Fibroblast of lung (primary cell): ENCODE measurements at regions not wholly inside any gene's neighbourhood (a gene's known extent, or its start where the extent isn't known, plus 50 kb on each side); places are given as distances from the start of the nearest gene placed in this dataset.

Experiments
- DNase-seq, 2 donors: peaks; one replicate each; pipeline versions ENCODE4 v3.0.0 to v3.0.0-alpha.2; 2010; ENCODE audit warnings: low read depth in 2 of 2
- H2AFZ ChIP-seq: 2 replicates; pipeline ENCODE4 v1.5.1; 2012; ENCODE audit warnings: low read length, control low read depth, inconsistent platforms
- H3K27ac ChIP-seq: 2 replicates; pipeline ENCODE4 v1.5.1; 2011; ENCODE audit warnings: low read length, control low read depth; ENCODE audit not compliant: insufficient read depth
- H3K27me3 ChIP-seq: 2 replicates; pipeline ENCODE4 v1.5.1; 2011; ENCODE audit warnings: mild to moderate bottlenecking, low read length; ENCODE audit not compliant: control insufficient read depth, insufficient read depth
- H3K36me3 ChIP-seq: 2 replicates; pipeline ENCODE4 v1.5.1; 2011; ENCODE audit warnings: low read length; ENCODE audit not compliant: control insufficient read depth, insufficient read depth
- H3K4me1 ChIP-seq: 2 replicates; pipeline ENCODE4 v1.5.1; 2011; ENCODE audit warnings: low read length; ENCODE audit not compliant: control insufficient read depth, insufficient read depth; ENCODE audit errors: extremely low read depth
- H3K4me2 ChIP-seq: 2 replicates; pipeline ENCODE4 v1.5.1; 2011; ENCODE audit warnings: low read length, control low read depth; ENCODE audit not compliant: insufficient read depth; ENCODE audit errors: extremely low read depth
- H3K4me3 ChIP-seq, 4 experiments: fragments of 200-600 bp in 1 of 4; sonication (generic) in 1 of 4; replicated peaks in 1 of 4; 2 replicates each; pipeline ENCODE4 v1.5.1; 2011 to 2016; ENCODE audit warnings: low read length in 4 of 4, low read depth in 3 of 4, mild to moderate bottlenecking in 3 of 4, control low read depth in 2 of 4, inconsistent platforms in 1 of 4, mixed read lengths in 1 of 4; ENCODE audit not compliant: insufficient read depth in 1 of 4; ENCODE audit errors: control extremely low read depth in 1 of 4
- H3K79me2 ChIP-seq: 2 replicates; pipeline ENCODE4 v1.5.1; 2012; ENCODE audit warnings: mild to moderate bottlenecking, low read length, inconsistent platforms; ENCODE audit not compliant: control insufficient read depth, insufficient read depth
- H3K9ac ChIP-seq: 2 replicates; pipeline ENCODE4 v1.5.1; 2011; ENCODE audit warnings: mild to moderate bottlenecking, low read length, control low read depth; ENCODE audit not compliant: insufficient read depth
- H3K9me3 ChIP-seq: 2 replicates; pipeline ENCODE4 v1.5.1; 2012; ENCODE audit warnings: low read depth, low read length; ENCODE audit not compliant: control insufficient read depth, insufficient read depth
- H4K20me1 ChIP-seq: 2 replicates; pipeline ENCODE4 v1.5.1; 2011; ENCODE audit warnings: low read length; ENCODE audit not compliant: control insufficient read depth, insufficient read depth; ENCODE audit errors: extremely low read depth
- CTCF ChIP-seq, 2 donors: IDR thresholded peaks in 1 of 2; conservative IDR thresholded peaks in 1 of 2; 1 replicate in 1 of 2; 2 replicates in 1 of 2; pipeline ENCODE4 v1.5.1; 2011 to 2012; ENCODE audit warnings: low read length in 2 of 2, control low read depth in 1 of 2, inconsistent platforms in 1 of 2, low read depth in 1 of 2, mild to moderate bottlenecking in 1 of 2
- EZH2 ChIP-seq: IDR thresholded peaks from 2 replicates; pipeline ENCODE4 v1.5.1; 2012; ENCODE audit warnings: low read length, control low read depth, mild to moderate bottlenecking; ENCODE audit errors: missing control alignments

GRCh38 chr1:82542766-82543165, 742.0 kb downstream of the ADGRL2 start:
- no peaks in the 10 kb centered on the region for H3K27me3 ChIP-seq
- no peak overlapping the region for H3K9ac ChIP-seq
- no peaks in the 10 kb centered on the region for H4K20me1 ChIP-seq
- H3K36me3 ChIP-seq, result no peaks in the 10 kb centered on the region
- no peak overlapping the region for H3K4me2 ChIP-seq
- peaks cover 2% of the 10 kb centered on the region for H3K4me1 ChIP-seq
- H3K79me2 ChIP-seq, result no peaks in the 10 kb centered on the region
- TF ChIP-seq EZH2, result no peak
- no peak for TF ChIP-seq CTCF (conservative IDR thresholded peaks at IDR 0.05 in 1 of 2, IDR thresholded peaks at IDR 0.05 in 1 of 2; ENCODE audit: low read depth in 1 of 2, low read length in 2 of 2)
- DNase-seq, result peak; percentile 7 to 37
- H3K9me3 ChIP-seq, result no peaks in the 10 kb centered on the region
- H3K4me3 ChIP-seq, result no peak overlapping the region
- no peak overlapping the region for H2AFZ ChIP-seq
- H3K27ac ChIP-seq, result no peak overlapping the region

GRCh38 chr1:82542141-82542540, 741.4 kb downstream of the ADGRL2 start:
- Histone ChIP-seq H3K27me3 (no peaks in the 10 kb centered on the region), H4K20me1 (no peaks in the 10 kb centered on the region), H3K4me2 (no peak overlapping the region), H3K9ac (no peak overlapping the region), H3K4me3 (no peak overlapping the region), H3K4me1 (peaks cover 2% of the 10 kb centered on the region), H3K79me2 (no peaks in the 10 kb centered on the region), H3K27ac (no peak overlapping the region), H3K9me3 (no peaks in the 10 kb centered on the region), H2AFZ (no peak overlapping the region), H3K36me3 (no peaks in the 10 kb centered on the region)
- no peak for DNase-seq
- no peak for TF ChIP-seq EZH2
- TF ChIP-seq CTCF (conservative IDR thresholded peaks at IDR 0.05 in 1 of 2, IDR thresholded peaks at IDR 0.05 in 1 of 2; ENCODE audit: low read depth in 1 of 2, low read length in 2 of 2), result no peak

GRCh38 chr1:82540006-82540405, 739.3 kb downstream of the ADGRL2 start:
- H2AFZ ChIP-seq, result no peak overlapping the region

More at GRCh38 chr1:82540006-82540405, 739.3 kb downstream of the ADGRL2 start:
- no peaks in the 10 kb centered on the region for H3K36me3 ChIP-seq
- no peaks in the 10 kb centered on the region for H4K20me1 ChIP-seq
- H3K4me3 ChIP-seq, result no peak overlapping the region
- no peak overlapping the region for H3K4me2 ChIP-seq
- no peaks in the 10 kb centered on the region for H3K9me3 ChIP-seq
- no peak overlapping the region for H3K9ac ChIP-seq
- no peaks in the 10 kb centered on the region for H3K79me2 ChIP-seq
- H3K4me1 ChIP-seq, result peaks cover 2% of the 10 kb centered on the region
- no peak for TF ChIP-seq EZH2
- TF ChIP-seq CTCF (conservative IDR thresholded peaks at IDR 0.05 in 1 of 2, IDR thresholded peaks at IDR 0.05 in 1 of 2; ENCODE audit: low read depth in 1 of 2, low read length in 2 of 2), result no peak
- no peaks in the 10 kb centered on the region for H3K27me3 ChIP-seq
- no peak overlapping the region for H3K27ac ChIP-seq
- DNase-seq, result no peak
